ENCODE measurements at regions not wholly inside any gene's neighbourhood (a gene's known extent, or its start where the extent isn't known, plus 50 kb on each side); places are given as distances from the start of the nearest gene placed in this dataset.

DNA sequence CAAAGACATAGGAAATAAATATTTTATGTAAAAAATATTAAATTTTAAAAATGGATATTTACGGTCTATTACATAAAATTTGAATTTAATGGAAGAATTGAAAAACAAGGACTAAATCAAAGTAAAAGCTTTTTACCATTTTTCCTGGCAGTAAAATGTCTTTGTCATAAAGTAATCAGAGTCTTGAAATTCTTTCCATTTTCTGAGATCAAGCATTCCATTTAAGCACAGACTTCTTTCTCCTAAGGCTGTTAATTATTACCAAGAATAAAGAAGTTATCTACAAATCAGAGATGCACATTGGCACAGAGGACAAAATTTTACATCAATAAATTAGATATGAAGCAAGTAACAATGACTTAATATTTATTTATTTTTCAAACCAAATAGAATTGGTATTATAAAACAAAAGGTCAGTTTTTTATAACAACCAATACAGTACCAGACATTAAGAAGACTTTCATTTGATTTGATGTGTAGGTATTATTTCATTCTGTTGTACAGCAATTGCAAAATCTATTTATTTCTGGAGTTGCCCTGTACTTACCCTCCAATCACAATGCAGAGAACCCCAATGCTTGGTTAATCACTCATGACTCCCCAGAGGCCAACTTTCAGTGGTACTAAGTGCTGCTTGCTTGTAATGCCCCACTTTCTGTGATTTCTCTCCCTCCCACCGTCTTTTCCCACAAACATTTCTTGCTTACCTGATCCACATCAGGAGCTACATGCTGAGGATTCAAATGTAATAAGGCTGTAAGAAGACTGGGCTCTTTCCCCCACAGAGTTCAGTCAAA lies 254.6 kb downstream of the GASK1B start:
- Histone ChIP-seq H3K79me2 (ENCODE audit: control insufficient read depth, insufficient read depth, low read length, poor library complexity) (no peaks in the 10 kb centered on the region), H3K4me2 (ENCODE audit: low read length) (no peak overlapping the region), H3K4me1 (ENCODE audit: control insufficient read depth in 1 of 2, insufficient read depth in 2 of 2, low read length in 2 of 2) (no peaks in the 10 kb centered on the region), H3K23ac (ENCODE audit: low read length) (no peak overlapping the region), H3K79me1 (ENCODE audit: low read length) (no peaks in the 10 kb centered on the region), H3K18ac (ENCODE audit: low read length) (no peak overlapping the region), H3K36me3 (ENCODE audit: control insufficient read depth in 1 of 2, insufficient read depth in 2 of 2, low read length in 2 of 2) (no peaks in the 10 kb centered on the region), H2BK12ac (ENCODE audit: low read length) (no peak overlapping the region), H3K14ac (ENCODE audit: low read length) (no peak overlapping the region), H2BK5ac (ENCODE audit: low read depth, low read length, poor library complexity) (no peak overlapping the region), H3K27ac (ENCODE audit: low read depth, low read length) (no peak overlapping the region), H2AK5ac (ENCODE audit: low read length) (no peak overlapping the region), H2BK120ac (ENCODE audit: insufficient read depth, low read length, poor library complexity) (no peak overlapping the region), H2AFZ (ENCODE audit: insufficient read depth, low read length, poor library complexity) (no peak overlapping the region), H3K9ac (ENCODE audit: low read length) (no peak overlapping the region), H3K9me3 (ENCODE audit: insufficient read depth, low read depth, low read length) (no peaks in the 10 kb centered on the region), H4K12ac (ENCODE audit: low read depth, low read length) (no peak overlapping the region), H4K8ac (ENCODE audit: low read depth, low read length) (no peak overlapping the region), H3K4me3 (ENCODE audit: low read depth, low read length) (no peak overlapping the region), H3K27me3 (ENCODE audit: insufficient read depth, low read length) (no peaks in the 10 kb centered on the region), H4K91ac (ENCODE audit: low read depth, low read length) (no peak overlapping the region), H3K4ac (ENCODE audit: low read depth, low read length) (no peak overlapping the region)
- DNase-seq: peak in 1 of 2 donors; percentile 11
- WGBS (ENCODE audit: extremely low coverage, insufficient coverage, insufficient read length): no CpG with 5 or more reads among the region's 2 CpGs

DNA sequence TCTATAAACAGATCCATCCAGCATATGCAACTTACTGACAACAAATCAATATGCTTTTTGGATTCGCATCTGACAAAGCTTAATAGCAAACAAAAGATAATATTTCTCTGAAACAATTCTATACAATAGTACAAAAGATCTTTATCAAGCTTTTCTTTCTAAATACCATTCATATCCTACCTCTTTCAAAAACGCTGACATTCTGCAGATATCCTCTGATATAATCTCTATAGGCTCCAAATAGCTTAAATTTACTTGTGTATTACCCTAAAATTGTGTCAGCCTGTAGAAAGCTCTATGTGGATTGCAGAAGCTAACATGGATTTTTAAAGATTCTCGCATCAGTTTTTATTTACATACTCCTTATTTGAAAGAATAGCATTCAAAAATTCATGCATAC lies 260.6 kb downstream of the GASK1B start:
- no peak overlapping the region for H4K12ac ChIP-seq (ENCODE audit: low read depth, low read length)
- no peak overlapping the region for H3K4me2 ChIP-seq (ENCODE audit: low read length)
- no peak overlapping the region for H2AFZ ChIP-seq (ENCODE audit: insufficient read depth, low read length, poor library complexity)
- no peak overlapping the region for H3K27ac ChIP-seq (ENCODE audit: low read depth, low read length)
- no peaks in the 10 kb centered on the region for H3K79me1 ChIP-seq (ENCODE audit: low read length)
- no peak for DNase-seq
- no peak overlapping the region for H4K8ac ChIP-seq (ENCODE audit: low read depth, low read length)
- WGBS (ENCODE audit: extremely low coverage, insufficient coverage, insufficient read length): no CpG with 5 or more reads among the region's 3 CpGs
- H2BK120ac ChIP-seq (ENCODE audit: insufficient read depth, low read length, poor library complexity): no peak overlapping the region
- no peak overlapping the region for H3K18ac ChIP-seq (ENCODE audit: low read length)
- no peak overlapping the region for H2BK12ac ChIP-seq (ENCODE audit: low read length)
- no peaks in the 10 kb centered on the region for H3K9me3 ChIP-seq (ENCODE audit: insufficient read depth, low read depth, low read length)
- H3K14ac ChIP-seq (ENCODE audit: low read length): no peak overlapping the region
- H3K4me1 ChIP-seq (ENCODE audit: control insufficient read depth in 1 of 2, insufficient read depth in 2 of 2, low read length in 2 of 2): no peaks in the 10 kb centered on the region
- H3K4me3 ChIP-seq (ENCODE audit: low read depth, low read length): no peak overlapping the region
- no peak overlapping the region for H3K23ac ChIP-seq (ENCODE audit: low read length)
- no peak overlapping the region for H3K9ac ChIP-seq (ENCODE audit: low read length)
- H2BK5ac ChIP-seq (ENCODE audit: low read depth, low read length, poor library complexity): no peak overlapping the region
- no peak overlapping the region for H3K4ac ChIP-seq (ENCODE audit: low read depth, low read length)
- no peak overlapping the region for H2AK5ac ChIP-seq (ENCODE audit: low read length)
- H3K27me3 ChIP-seq (ENCODE audit: insufficient read depth, low read length): no peaks in the 10 kb centered on the region
- no peaks in the 10 kb centered on the region for H3K79me2 ChIP-seq (ENCODE audit: control insufficient read depth, insufficient read depth, low read length, poor library complexity)
- no peaks in the 10 kb centered on the region for H3K36me3 ChIP-seq (ENCODE audit: control insufficient read depth in 1 of 2, insufficient read depth in 2 of 2, low read length in 2 of 2)
- no peak overlapping the region for H4K91ac ChIP-seq (ENCODE audit: low read depth, low read length)

GRCh38 chr4:157911662-157912061 lies 261.2 kb downstream of the GASK1B start:
- no CpG with 5 or more reads among the region's 1 CpG for WGBS (ENCODE audit: extremely low coverage, insufficient coverage, insufficient read length)
- H3K79me1 ChIP-seq (ENCODE audit: low read length): no peaks in the 10 kb centered on the region
- no peak overlapping the region for H3K23ac ChIP-seq (ENCODE audit: low read length)
- no peaks in the 10 kb centered on the region for H3K4me1 ChIP-seq (ENCODE audit: control insufficient read depth in 1 of 2, insufficient read depth in 2 of 2, low read length in 2 of 2)
- no peaks in the 10 kb centered on the region for H3K36me3 ChIP-seq (ENCODE audit: control insufficient read depth in 1 of 2, insufficient read depth in 2 of 2, low read length in 2 of 2)
- H3K18ac ChIP-seq (ENCODE audit: low read length): no peak overlapping the region
- H3K4me2 ChIP-seq (ENCODE audit: low read length): no peak overlapping the region
- H3K9me3 ChIP-seq (ENCODE audit: insufficient read depth, low read depth, low read length): no peaks in the 10 kb centered on the region
- no peak for DNase-seq
- no peak overlapping the region for H3K14ac ChIP-seq (ENCODE audit: low read length)
- H2BK5ac ChIP-seq (ENCODE audit: low read depth, low read length, poor library complexity): no peak overlapping the region
- no peaks in the 10 kb centered on the region for H3K79me2 ChIP-seq (ENCODE audit: control insufficient read depth, insufficient read depth, low read length, poor library complexity)
- no peak overlapping the region for H3K4me3 ChIP-seq (ENCODE audit: low read depth, low read length)
- no peak overlapping the region for H2BK120ac ChIP-seq (ENCODE audit: insufficient read depth, low read length, poor library complexity)
- no peak overlapping the region for H3K4ac ChIP-seq (ENCODE audit: low read depth, low read length)
- no peak overlapping the region for H4K91ac ChIP-seq (ENCODE audit: low read depth, low read length)
- no peak overlapping the region for H2AK5ac ChIP-seq (ENCODE audit: low read length)
- H3K9ac ChIP-seq (ENCODE audit: low read length): no peak overlapping the region
- H3K27ac ChIP-seq (ENCODE audit: low read depth, low read length): no peak overlapping the region
- no peak overlapping the region for H4K12ac ChIP-seq (ENCODE audit: low read depth, low read length)
- no peak overlapping the region for H2BK12ac ChIP-seq (ENCODE audit: low read length)
- H2AFZ ChIP-seq (ENCODE audit: insufficient read depth, low read length, poor library complexity): no peak overlapping the region
- H3K27me3 ChIP-seq (ENCODE audit: insufficient read depth, low read length): no peaks in the 10 kb centered on the region
- H4K8ac ChIP-seq (ENCODE audit: low read depth, low read length): no peak overlapping the region

GRCh38 chr4:157908691-157909090 lies 264.1 kb downstream of the GASK1B start:
- no peak overlapping the region for H2BK12ac ChIP-seq (ENCODE audit: low read length)
- H2AFZ ChIP-seq (ENCODE audit: insufficient read depth, low read length, poor library complexity): no peak overlapping the region
- no peak overlapping the region for H3K14ac ChIP-seq (ENCODE audit: low read length)
- no peak overlapping the region for H2BK5ac ChIP-seq (ENCODE audit: low read depth, low read length, poor library complexity)
- H3K27me3 ChIP-seq (ENCODE audit: insufficient read depth, low read length): no peaks in the 10 kb centered on the region
- H3K4me3 ChIP-seq (ENCODE audit: low read depth, low read length): no peak overlapping the region
- H3K4ac ChIP-seq (ENCODE audit: low read depth, low read length): no peak overlapping the region
- H3K36me3 ChIP-seq (ENCODE audit: control insufficient read depth in 1 of 2, insufficient read depth in 2 of 2, low read length in 2 of 2): no peaks in the 10 kb centered on the region
- H4K8ac ChIP-seq (ENCODE audit: low read depth, low read length): no peak overlapping the region
- no peaks in the 10 kb centered on the region for H3K79me1 ChIP-seq (ENCODE audit: low read length)
- H4K91ac ChIP-seq (ENCODE audit: low read depth, low read length): no peak overlapping the region
- no peak overlapping the region for H3K18ac ChIP-seq (ENCODE audit: low read length)
- no peaks in the 10 kb centered on the region for H3K79me2 ChIP-seq (ENCODE audit: control insufficient read depth, insufficient read depth, low read length, poor library complexity)
- no peak overlapping the region for H2AK5ac ChIP-seq (ENCODE audit: low read length)
- H3K9ac ChIP-seq (ENCODE audit: low read length): no peak overlapping the region
- no peaks in the 10 kb centered on the region for H3K9me3 ChIP-seq (ENCODE audit: insufficient read depth, low read depth, low read length)
- no peak overlapping the region for H2BK120ac ChIP-seq (ENCODE audit: insufficient read depth, low read length, poor library complexity)
- H3K27ac ChIP-seq (ENCODE audit: low read depth, low read length): no peak overlapping the region
- no peak overlapping the region for H4K12ac ChIP-seq (ENCODE audit: low read depth, low read length)
- no peak overlapping the region for H3K23ac ChIP-seq (ENCODE audit: low read length)
- no CpG with 5 or more reads among the region's 2 CpGs for WGBS (ENCODE audit: extremely low coverage, insufficient coverage, insufficient read length)
- DNase-seq: no peak
- H3K4me2 ChIP-seq (ENCODE audit: low read length): no peak overlapping the region
- no peaks in the 10 kb centered on the region for H3K4me1 ChIP-seq (ENCODE audit: control insufficient read depth in 1 of 2, insufficient read depth in 2 of 2, low read length in 2 of 2)

Measured in trophoblast cell (in vitro differentiated cells and primary cell).